ENCODE measurements at regions not wholly inside any gene's neighbourhood (a gene's known extent, or its start where the extent isn't known, plus 50 kb on each side); places are given as distances from the start of the nearest gene placed in this dataset.

GRCh38 chr13:80451641-80452040 is 110.7 kb upstream of the SPRY2 start:
- no peak for DNase-seq (ENCODE audit: low spot score)

- no peak for DNase-seq (ENCODE audit: low spot score)
Measured at GRCh38 chr13:80450386-80450785, 109.5 kb upstream of the SPRY2 start.

GRCh38 chr13:80448725-80449124 is 107.8 kb upstream of the SPRY2 start:
- DNase-seq (ENCODE audit: low spot score): no peak

- no peak for DNase-seq (ENCODE audit: low spot score)
Measured at GRCh38 chr13:80447747-80448146, 106.8 kb upstream of the SPRY2 start.

- no peak for DNase-seq (ENCODE audit: low spot score)
Measured at GRCh38 chr13:80444240-80445015, 103.5 kb upstream of the SPRY2 start.

- DNase-seq (ENCODE audit: low spot score): no peak
Measured at GRCh38 chr13:80442609-80443008, 101.7 kb upstream of the SPRY2 start.

- DNase-seq (ENCODE audit: low spot score): no peak
Measured at GRCh38 chr13:80441968-80442367, 101.0 kb upstream of the SPRY2 start.

- no peak for DNase-seq (ENCODE audit: low spot score)
Measured at GRCh38 chr13:80438521-80438920, 97.6 kb upstream of the SPRY2 start.

GRCh38 chr13:80437231-80437630 is 96.3 kb upstream of the SPRY2 start:
- no peak for DNase-seq (ENCODE audit: low spot score)

- DNase-seq (ENCODE audit: low spot score): no peak
Measured at GRCh38 chr13:80436571-80437169, 95.7 kb upstream of the SPRY2 start.

- no peak for DNase-seq (ENCODE audit: low spot score)
Measured at GRCh38 chr13:80430561-80430960, 89.6 kb upstream of the SPRY2 start.

- DNase-seq (ENCODE audit: low spot score): no peak
Measured at GRCh38 chr13:80428349-80429096, 87.6 kb upstream of the SPRY2 start.

GRCh38 chr13:80419416-80419815 is 78.5 kb upstream of the SPRY2 start:
- DNase-seq (ENCODE audit: low spot score): no peak

GRCh38 chr13:80413611-80414010 is 72.7 kb upstream of the SPRY2 start:
- DNase-seq (ENCODE audit: low spot score): no peak

GRCh38 chr13:80408270-80408669 is 67.3 kb upstream of the SPRY2 start:
- DNase-seq (ENCODE audit: low spot score): no peak

- no peak for DNase-seq (ENCODE audit: low spot score)
Measured at GRCh38 chr13:80400865-80401426, 60.0 kb upstream of the SPRY2 start.

GRCh38 chr13:80400164-80400864 is 59.4 kb upstream of the SPRY2 start:
- no peak for DNase-seq (ENCODE audit: low spot score)

GRCh38 chr13:80399340-80400163 is 58.6 kb upstream of the SPRY2 start:
- DNase-seq (ENCODE audit: low spot score): peak; percentile 31

Measured in activated CD4-positive, alpha-beta T cell treated with anti-CD3 and anti-CD28 coated beads, Interleukin-2, Interleukin-4, amounts not matched to agents 100 ng/mL and 50 ng/mL, durations not matched to agents 16 hours and 8 hours (primary cell).